Activated naive CD8-positive, alpha-beta T cell treated with anti-CD3 and anti-CD28 coated beads, Interleukin-2, amount 50 U/mL, for 24 hours (primary cell): ENCODE measurements at regions not wholly inside any gene's neighbourhood (a gene's known extent, or its start where the extent isn't known, plus 50 kb on each side); places are given as distances from the start of the nearest gene placed in this dataset.

Experiments
- ATAC-seq: fragments of 150-1000 bp; cut with Tn5 transposase; one replicate; pipeline ENCODE4 v1.10.0; 2021
- DNase-seq: peaks from one replicate; pipeline ENCODE4 v3.0.0; 2021
- H3K27ac Mint-ChIP-seq: one replicate; pipeline ENCODE4 v1.8.0; 2021; ENCODE audit warnings: mild to moderate bottlenecking, mixed read lengths
- H3K27me3 Mint-ChIP-seq: one replicate; pipeline ENCODE4 v1.8.0; 2021; ENCODE audit warnings: mixed read lengths
- H3K36me3 Mint-ChIP-seq: one replicate; pipeline ENCODE4 v1.8.0; 2021; ENCODE audit warnings: low read depth, mixed read lengths
- H3K4me1 Mint-ChIP-seq: one replicate; pipeline ENCODE4 v1.8.0; 2021; ENCODE audit warnings: mixed read lengths
- H3K4me3 Mint-ChIP-seq: one replicate; pipeline ENCODE4 v1.8.0; 2021; ENCODE audit warnings: mild to moderate bottlenecking, moderate library complexity, mixed read lengths
- H3K9me3 Mint-ChIP-seq: one replicate; pipeline ENCODE4 v1.8.0; 2021; ENCODE audit warnings: mixed read lengths

- no peaks in the 10 kb centered on the region for H3K36me3 Mint-ChIP-seq
- H3K9me3 Mint-ChIP-seq: no peaks in the 10 kb centered on the region
- no peaks in the 10 kb centered on the region for H3K4me1 Mint-ChIP-seq
- H3K4me3 Mint-ChIP-seq: no peak overlapping the region
- no peak overlapping the region for H3K27ac Mint-ChIP-seq
- peaks cover 7% of the 10 kb centered on the region for H3K27me3 Mint-ChIP-seq
- DNase-seq (no peak), ATAC-seq (no peak)
These were observed 123.4 kb upstream of the ROPN1 start for GRCh38 chr3:124115279-124115678.

DNA sequence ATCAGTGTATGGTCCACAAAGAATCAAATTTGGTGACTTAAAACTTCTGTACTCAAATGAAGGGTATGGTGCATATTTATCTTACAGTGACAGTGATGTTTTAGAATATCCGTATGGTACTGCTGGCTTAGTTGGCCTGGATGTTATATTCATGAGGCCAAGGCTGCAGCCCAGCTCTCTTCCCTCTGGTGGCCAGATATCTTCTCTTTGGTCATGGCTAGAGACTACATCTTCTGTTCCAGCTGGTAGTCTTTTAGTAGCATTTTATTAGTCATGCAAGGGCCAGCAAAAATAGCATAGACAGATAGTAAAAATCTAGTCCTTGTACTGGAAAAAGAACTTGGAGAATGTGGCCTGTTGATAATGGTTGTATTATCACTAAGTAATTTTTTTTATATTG is 124.0 kb upstream of the ROPN1 start:
- ATAC-seq (no peak), DNase-seq (no peak)
- Mint-ChIP-seq H3K36me3 (no peaks in the 10 kb centered on the region), H3K4me3 (no peak overlapping the region), H3K9me3 (no peaks in the 10 kb centered on the region), H3K27me3 (peaks cover 7% of the 10 kb centered on the region), H3K4me1 (no peaks in the 10 kb centered on the region), H3K27ac (no peak overlapping the region)

GRCh38 chr3:124116906-124117305 is 125.0 kb upstream of the ROPN1 start:
- DNase-seq: no peak
- Mint-ChIP-seq H3K36me3 (no peaks in the 10 kb centered on the region), H3K9me3 (no peaks in the 10 kb centered on the region), H3K4me1 (no peaks in the 10 kb centered on the region), H3K4me3 (no peak overlapping the region), H3K27ac (no peak overlapping the region), H3K27me3 (peaks cover 9% of the 10 kb centered on the region)
- no peak for ATAC-seq

- DNase-seq (no peak), ATAC-seq (no peak)
- H3K9me3 Mint-ChIP-seq: no peaks in the 10 kb centered on the region
- peaks cover 11% of the 10 kb centered on the region for H3K27me3 Mint-ChIP-seq
- H3K27ac Mint-ChIP-seq: no peak overlapping the region
- no peaks in the 10 kb centered on the region for H3K36me3 Mint-ChIP-seq
- H3K4me3 Mint-ChIP-seq: no peak overlapping the region
- no peaks in the 10 kb centered on the region for H3K4me1 Mint-ChIP-seq
These were observed 125.6 kb upstream of the ROPN1 start for GRCh38 chr3:124117486-124117885.

DNA sequence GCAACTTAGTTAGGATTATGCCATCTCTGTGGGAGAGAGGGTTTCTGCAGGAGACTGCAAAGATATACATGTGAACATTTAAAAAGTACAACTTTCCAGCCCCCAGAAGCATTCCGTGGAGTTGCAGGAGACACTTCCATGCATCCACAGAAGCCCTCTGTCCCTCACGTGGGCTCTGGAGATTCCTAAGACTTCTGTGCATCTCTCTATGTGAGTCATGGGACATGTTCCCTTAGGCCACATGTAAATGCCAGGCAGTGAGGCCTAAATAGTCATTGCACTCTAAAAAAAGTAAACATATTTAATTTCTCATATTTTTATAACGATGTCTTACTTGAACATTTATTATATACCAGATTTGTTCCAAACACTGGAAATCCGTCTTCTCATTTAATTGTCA is 126.5 kb upstream of the ROPN1 start:
- DNase-seq: no peak
- Mint-ChIP-seq H3K9me3 (no peaks in the 10 kb centered on the region), H3K36me3 (no peaks in the 10 kb centered on the region), H3K27ac (no peak overlapping the region), H3K4me3 (no peak overlapping the region), H3K27me3 (peaks cover 11% of the 10 kb centered on the region), H3K4me1 (no peaks in the 10 kb centered on the region)
- ATAC-seq: no peak

DNA sequence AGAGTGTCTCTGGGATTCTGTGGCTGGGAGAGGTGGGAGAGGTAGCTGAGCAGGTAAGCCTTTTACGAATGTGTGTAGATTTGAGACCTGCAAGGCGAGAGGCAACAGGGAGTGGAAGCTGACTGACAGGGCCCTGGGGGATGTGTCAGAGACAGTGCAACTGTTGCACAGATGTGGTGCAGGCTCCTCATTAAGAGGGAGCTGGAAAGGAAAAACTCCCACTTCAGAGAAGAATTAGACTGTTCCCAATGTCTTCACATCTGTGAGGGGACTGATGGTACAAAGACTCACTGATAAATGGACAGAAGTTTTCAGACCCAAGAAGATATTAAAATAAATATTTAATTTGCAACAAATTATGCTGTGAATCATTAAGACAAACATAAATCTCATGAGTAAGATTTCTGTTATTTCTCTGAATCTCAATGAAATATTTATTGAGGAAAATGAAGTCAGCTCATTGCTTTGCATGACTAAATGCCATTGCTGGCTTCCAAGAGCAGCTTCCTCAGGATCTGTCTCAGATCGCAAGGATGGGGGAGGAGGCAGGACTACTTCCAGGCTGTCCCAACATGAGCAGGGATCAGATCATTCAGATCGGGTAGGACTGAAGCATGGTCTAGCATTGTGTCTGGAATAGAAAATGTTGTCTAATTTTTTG is 127.3 kb upstream of the ROPN1 start:
- peaks cover 13% of the 10 kb centered on the region for H3K27me3 Mint-ChIP-seq
- DNase-seq (no peak), ATAC-seq (no peak)
- H3K4me3 Mint-ChIP-seq: no peak overlapping the region
- H3K4me1 Mint-ChIP-seq: no peaks in the 10 kb centered on the region
- no peak overlapping the region for H3K27ac Mint-ChIP-seq
- H3K9me3 Mint-ChIP-seq: no peaks in the 10 kb centered on the region
- H3K36me3 Mint-ChIP-seq: no peaks in the 10 kb centered on the region

DNA sequence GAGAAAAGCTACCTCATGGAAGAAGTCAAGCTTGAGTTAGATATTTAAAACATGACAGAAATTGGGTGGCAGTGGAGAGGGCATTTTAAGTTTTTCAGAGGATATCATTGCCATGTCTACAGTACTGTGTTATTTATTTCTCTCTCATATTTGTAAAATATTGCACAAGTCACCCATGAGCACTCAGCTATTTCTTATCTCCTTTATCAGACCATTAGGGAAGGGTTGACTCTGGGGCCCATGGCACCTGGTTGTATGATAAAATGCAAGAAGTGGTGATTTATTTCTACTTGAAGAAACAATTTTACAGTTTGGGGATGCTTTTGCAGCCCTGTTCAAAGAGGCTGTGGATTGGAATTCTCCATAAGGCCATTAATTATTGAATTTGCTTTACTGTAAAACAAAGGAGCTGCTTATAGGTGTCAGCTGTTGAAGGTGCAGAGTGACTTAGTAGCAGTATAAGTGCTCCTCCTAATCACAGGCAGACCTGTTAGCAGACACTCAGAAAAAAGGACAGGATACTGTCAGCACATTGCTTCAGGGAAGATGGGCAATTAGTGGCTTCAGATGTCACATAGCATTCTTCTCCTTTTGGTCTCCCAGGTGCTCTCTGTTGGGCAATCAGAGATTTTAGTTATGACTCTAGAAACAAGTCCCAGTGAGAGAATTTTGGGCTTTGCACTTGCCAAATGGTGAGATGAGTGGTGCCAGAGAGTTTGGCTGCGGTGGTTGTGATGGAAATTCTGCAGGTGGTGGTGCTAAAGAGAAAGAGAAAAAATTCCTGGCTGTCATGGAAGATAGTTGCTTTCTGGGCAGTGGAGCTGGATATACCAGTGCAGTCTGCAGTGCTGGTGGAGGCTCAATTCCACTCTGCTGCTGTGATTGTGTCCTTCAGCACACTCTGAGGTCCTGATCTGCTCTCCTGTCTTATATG is 129.7 kb upstream of the ROPN1 start:
- no peak for ATAC-seq
- Mint-ChIP-seq H3K9me3 (no peaks in the 10 kb centered on the region), H3K27ac (no peak overlapping the region), H3K36me3 (no peaks in the 10 kb centered on the region), H3K27me3 (peaks cover 11% of the 10 kb centered on the region), H3K4me3 (no peak overlapping the region), H3K4me1 (no peaks in the 10 kb centered on the region)
- no peak for DNase-seq

DNA sequence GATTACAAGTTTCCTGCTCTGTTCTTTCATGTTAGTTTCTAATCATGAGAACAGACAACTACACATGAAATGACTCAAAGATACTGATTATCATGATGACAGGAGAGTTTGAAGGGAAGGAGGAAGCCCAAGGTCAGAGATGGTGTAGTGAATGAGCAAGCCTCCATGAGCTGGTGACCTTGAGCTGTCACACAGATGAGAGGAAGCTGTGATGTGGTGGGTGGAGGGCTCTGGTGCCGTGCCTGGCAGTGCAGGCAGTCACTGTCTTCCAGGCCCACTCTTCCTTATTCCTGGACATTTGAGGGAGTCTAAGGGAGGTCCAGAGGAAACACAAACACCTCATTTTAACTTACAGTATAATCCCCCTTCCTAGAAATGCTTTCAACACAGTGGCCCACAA is 133.4 kb upstream of the ROPN1 start:
- H3K36me3 Mint-ChIP-seq: no peaks in the 10 kb centered on the region
- no peak overlapping the region for H3K27ac Mint-ChIP-seq

DNA sequence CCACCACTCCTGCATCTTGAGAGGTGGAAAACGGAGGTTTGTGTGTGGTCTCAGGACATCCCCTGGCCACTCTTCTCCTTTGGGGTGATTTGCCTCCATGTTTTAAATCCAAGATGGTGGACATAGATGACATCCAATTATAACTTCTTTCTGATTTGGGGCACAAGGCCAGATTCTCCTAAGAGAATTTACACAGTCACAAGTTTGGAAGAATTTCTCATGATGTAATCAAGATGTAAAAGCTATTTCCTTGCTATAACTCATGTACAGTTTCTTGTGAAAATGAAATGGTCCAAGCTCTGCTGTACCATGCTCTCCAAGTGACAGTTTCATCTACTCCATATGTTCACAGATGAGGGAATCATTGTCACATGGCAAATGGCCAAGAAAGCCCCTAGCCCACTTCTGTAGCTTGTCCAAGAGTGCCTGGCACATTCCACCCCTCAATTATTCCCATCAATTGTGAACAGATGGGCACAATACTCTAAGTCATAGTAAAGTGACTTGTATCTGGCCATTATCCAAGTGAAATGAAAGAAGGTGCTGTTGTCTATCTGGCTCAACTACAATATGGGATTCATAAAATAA is 134.6 kb upstream of the ROPN1 start:
- Mint-ChIP-seq H3K4me3 (no peak overlapping the region), H3K27ac (no peak overlapping the region), H3K4me1 (no peaks in the 10 kb centered on the region), H3K9me3 (no peaks in the 10 kb centered on the region), H3K36me3 (no peaks in the 10 kb centered on the region), H3K27me3 (peaks cover 14% of the 10 kb centered on the region)
- ATAC-seq (no peak), DNase-seq (no peak)

More for the DNA sequence above, 133.4 kb upstream of the ROPN1 start:
- Mint-ChIP-seq H3K4me1 (no peaks in the 10 kb centered on the region), H3K4me3 (no peak overlapping the region), H3K27me3 (peaks cover 14% of the 10 kb centered on the region), H3K9me3 (no peaks in the 10 kb centered on the region)
- no peak for DNase-seq
- ATAC-seq: no peak

- no peaks in the 10 kb centered on the region for H3K36me3 Mint-ChIP-seq
- DNase-seq: no peak
- peaks cover 12% of the 10 kb centered on the region for H3K27me3 Mint-ChIP-seq
- no peak for ATAC-seq
- H3K4me3 Mint-ChIP-seq: no peak overlapping the region
- no peak overlapping the region for H3K27ac Mint-ChIP-seq
- H3K9me3 Mint-ChIP-seq: no peaks in the 10 kb centered on the region
- H3K4me1 Mint-ChIP-seq: no peaks in the 10 kb centered on the region
These were observed 139.2 kb upstream of the ROPN1 start for GRCh38 chr3:124131158-124131557.

- DNase-seq (no peak), ATAC-seq (no peak)
- no peak overlapping the region for H3K27ac Mint-ChIP-seq
- H3K27me3 Mint-ChIP-seq: peaks cover 12% of the 10 kb centered on the region
- no peak overlapping the region for H3K4me3 Mint-ChIP-seq
- H3K4me1 Mint-ChIP-seq: no peaks in the 10 kb centered on the region
- H3K9me3 Mint-ChIP-seq: no peaks in the 10 kb centered on the region
- no peaks in the 10 kb centered on the region for H3K36me3 Mint-ChIP-seq
These were observed 139.7 kb upstream of the ROPN1 start for GRCh38 chr3:124131580-124131979.

DNA sequence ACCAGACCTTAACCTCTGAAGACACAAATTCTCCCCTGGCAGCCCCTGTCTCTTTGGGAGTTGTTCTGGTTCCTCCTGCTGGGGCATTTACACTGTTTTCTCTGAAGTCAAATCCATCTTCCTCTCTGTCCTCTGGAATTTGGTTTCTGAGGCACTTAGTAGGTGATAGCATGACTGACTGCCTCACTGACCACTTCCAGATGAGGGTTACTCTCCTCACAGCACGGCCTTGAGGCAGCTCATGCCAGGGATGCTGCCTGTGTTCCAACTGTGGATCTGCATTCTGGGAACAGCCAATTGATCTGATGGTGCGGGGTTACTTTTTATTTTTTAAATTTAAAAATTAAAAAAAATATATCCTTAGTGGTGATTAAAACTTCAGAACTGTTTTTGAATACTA is 140.9 kb upstream of the ROPN1 start:
- no peak for DNase-seq
- H3K27me3 Mint-ChIP-seq: peaks cover 13% of the 10 kb centered on the region
- H3K36me3 Mint-ChIP-seq: no peaks in the 10 kb centered on the region
- no peak overlapping the region for H3K27ac Mint-ChIP-seq
- no peaks in the 10 kb centered on the region for H3K9me3 Mint-ChIP-seq
- ATAC-seq: no peak
- no peak overlapping the region for H3K4me3 Mint-ChIP-seq
- no peaks in the 10 kb centered on the region for H3K4me1 Mint-ChIP-seq

DNA sequence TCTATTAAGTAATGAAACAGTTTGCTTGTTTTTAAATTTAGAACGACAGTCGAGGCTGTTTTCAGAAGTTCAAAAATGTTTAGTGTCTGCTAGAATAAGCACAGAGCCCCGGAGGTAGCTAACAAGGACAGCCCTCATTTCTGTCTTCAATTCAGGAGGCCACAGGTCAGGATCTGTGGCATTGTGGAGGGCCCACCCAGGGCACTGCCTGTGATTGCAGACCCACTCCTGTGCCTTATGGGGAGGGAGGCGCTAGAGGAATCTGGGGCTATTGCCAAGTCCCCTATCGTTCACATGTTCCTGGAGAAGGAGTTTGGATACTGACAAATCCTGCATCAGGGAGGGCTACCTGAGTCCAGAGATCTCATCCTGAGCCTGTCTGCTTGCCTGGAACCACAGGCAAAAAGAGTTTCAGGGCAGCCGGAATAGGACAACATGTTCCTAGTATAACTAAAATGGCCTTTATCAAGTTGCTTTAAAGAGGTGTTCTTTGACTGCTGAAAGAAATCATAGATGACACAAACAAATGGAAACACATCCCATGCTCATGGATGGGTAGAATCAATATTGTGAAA is 141.5 kb upstream of the ROPN1 start:
- no peak for DNase-seq
- no peaks in the 10 kb centered on the region for H3K36me3 Mint-ChIP-seq

GRCh38 chr3:124137216-124137615 is 145.3 kb upstream of the ROPN1 start:
- H3K36me3 Mint-ChIP-seq: no peaks in the 10 kb centered on the region
- no peaks in the 10 kb centered on the region for H3K4me1 Mint-ChIP-seq
- no peak for ATAC-seq
- no peaks in the 10 kb centered on the region for H3K9me3 Mint-ChIP-seq
- H3K27ac Mint-ChIP-seq: no peak overlapping the region
- H3K4me3 Mint-ChIP-seq: no peak overlapping the region
- peaks cover 8% of the 10 kb centered on the region for H3K27me3 Mint-ChIP-seq
- DNase-seq: no peak

More for the DNA sequence above, 141.5 kb upstream of the ROPN1 start:
- Mint-ChIP-seq H3K4me3 (no peak overlapping the region), H3K27me3 (peaks cover 11% of the 10 kb centered on the region), H3K4me1 (no peaks in the 10 kb centered on the region), H3K27ac (no peak overlapping the region), H3K9me3 (no peaks in the 10 kb centered on the region)
- ATAC-seq: no peak

GRCh38 chr3:124138148-124138547 is 146.2 kb upstream of the ROPN1 start:
- Mint-ChIP-seq H3K4me1 (no peaks in the 10 kb centered on the region), H3K9me3 (no peaks in the 10 kb centered on the region), H3K27me3 (peaks cover 5% of the 10 kb centered on the region), H3K36me3 (no peaks in the 10 kb centered on the region), H3K27ac (no peak overlapping the region), H3K4me3 (no peak overlapping the region)
- ATAC-seq: no peak
- no peak for DNase-seq
